ENCODE measurements at regions not wholly inside any gene's neighbourhood (a gene's known extent, or its start where the extent isn't known, plus 50 kb on each side); places are given as distances from the start of the nearest gene placed in this dataset.

GRCh38 chr13:111968336-111969010 is 98.5 kb upstream of the SOX1 start:
- no peak for DNase-seq (ENCODE audit: low spot score)

GRCh38 chr13:111969551-111970135 is 97.3 kb upstream of the SOX1 start:
- no peak for DNase-seq (ENCODE audit: low spot score)

GRCh38 chr13:111970494-111971141 is 96.3 kb upstream of the SOX1 start:
- DNase-seq (ENCODE audit: low spot score), result no peak

- no peak for DNase-seq (ENCODE audit: low spot score)
These were observed 94.8 kb upstream of the SOX1 start for GRCh38 chr13:111971891-111972780.

GRCh38 chr13:111973186-111973585 is 93.8 kb upstream of the SOX1 start:
- DNase-seq (ENCODE audit: low spot score), result no peak

- DNase-seq (ENCODE audit: low spot score), result no peak
These were observed 93.2 kb upstream of the SOX1 start for GRCh38 chr13:111973605-111974340.

- DNase-seq (ENCODE audit: low spot score), result no peak
These were observed 92.7 kb upstream of the SOX1 start for GRCh38 chr13:111974341-111974640.

- no peak for DNase-seq (ENCODE audit: low spot score)
These were observed 91.1 kb upstream of the SOX1 start for GRCh38 chr13:111975539-111976473.

- DNase-seq (ENCODE audit: low spot score), result no peak
These were observed 90.3 kb upstream of the SOX1 start for GRCh38 chr13:111976474-111977178.

GRCh38 chr13:111977179-111977506 is 89.8 kb upstream of the SOX1 start:
- no peak for DNase-seq (ENCODE audit: low spot score)

- no peak for DNase-seq (ENCODE audit: low spot score)
These were observed 88.4 kb upstream of the SOX1 start for GRCh38 chr13:111978546-111978945.

- no peak for DNase-seq (ENCODE audit: low spot score)
These were observed 86.6 kb upstream of the SOX1 start for GRCh38 chr13:111980146-111980929.

- no peak for DNase-seq (ENCODE audit: low spot score)
These were observed 85.9 kb upstream of the SOX1 start for GRCh38 chr13:111981006-111981405.

- DNase-seq (ENCODE audit: low spot score), result no peak
These were observed 85.3 kb upstream of the SOX1 start for GRCh38 chr13:111981446-111982165.

GRCh38 chr13:111984349-111984748 is 82.6 kb upstream of the SOX1 start:
- no peak for DNase-seq (ENCODE audit: low spot score)

- no peak for DNase-seq (ENCODE audit: low spot score)
These were observed 76.6 kb upstream of the SOX1 start for GRCh38 chr13:111990362-111990761.

GRCh38 chr13:111992911-111993310 is 74.0 kb upstream of the SOX1 start:
- DNase-seq (ENCODE audit: low spot score), result no peak

GRCh38 chr13:111993691-111994090 is 73.3 kb upstream of the SOX1 start:
- no peak for DNase-seq (ENCODE audit: low spot score)

GRCh38 chr13:111994578-111994977 is 72.4 kb upstream of the SOX1 start:
- DNase-seq (ENCODE audit: low spot score), result no peak

Data from kidney tubule cell (primary cell).